Upper lobe of right lung (tissue), 1 donor: ENCODE measurements at regions not wholly inside any gene's neighbourhood (a gene's known extent, or its start where the extent isn't known, plus 50 kb on each side); places are given as distances from the start of the nearest gene placed in this dataset.

Experiments
- ATAC-seq: fragments of 200-7000 bp; cut with Tn5 transposase; one replicate; pipeline ENCODE4 v1.9.1; 2020; ENCODE audit warnings: mild to moderate bottlenecking, moderate library complexity
- DNase-seq: peaks from one replicate; pipeline ENCODE4 v3.0.0-alpha.2; 2020
- H3K27ac ChIP-seq: fragments of 200-600 bp; one replicate; pipeline ENCODE4 v1.8.0; 2022
- H3K27me3 ChIP-seq: fragments of 200-600 bp; one replicate; pipeline ENCODE4 v1.8.0; 2022; ENCODE audit warnings: mild to moderate bottlenecking
- H3K36me3 ChIP-seq: fragments of 200-600 bp; one replicate; pipeline ENCODE4 v1.8.0; 2022
- H3K4me1 ChIP-seq: fragments of 200-600 bp; one replicate; pipeline ENCODE4 v1.8.0; 2022
- H3K4me3 ChIP-seq: fragments of 200-600 bp; one replicate; pipeline ENCODE4 v1.8.0; 2022; ENCODE audit warnings: mild to moderate bottlenecking
- H3K9me3 ChIP-seq: fragments of 200-600 bp; one replicate; pipeline ENCODE4 v1.8.0; 2022
- CTCF ChIP-seq: fragments of 200-600 bp; IDR thresholded peaks from one replicate; pipeline ENCODE4 v1.8.0; 2022; ENCODE audit warnings: antibody characterized with exemption
- intact Hi-C: fragments of 100-400 bp; cut with DNase I; formaldehyde crosslinking; loops from one replicate; pipeline ENCODE4 v1.11.0; 2022
- donor health status: DM: no; HTN: yes; CAD: no; lungs with severe emphysema.

DNA sequence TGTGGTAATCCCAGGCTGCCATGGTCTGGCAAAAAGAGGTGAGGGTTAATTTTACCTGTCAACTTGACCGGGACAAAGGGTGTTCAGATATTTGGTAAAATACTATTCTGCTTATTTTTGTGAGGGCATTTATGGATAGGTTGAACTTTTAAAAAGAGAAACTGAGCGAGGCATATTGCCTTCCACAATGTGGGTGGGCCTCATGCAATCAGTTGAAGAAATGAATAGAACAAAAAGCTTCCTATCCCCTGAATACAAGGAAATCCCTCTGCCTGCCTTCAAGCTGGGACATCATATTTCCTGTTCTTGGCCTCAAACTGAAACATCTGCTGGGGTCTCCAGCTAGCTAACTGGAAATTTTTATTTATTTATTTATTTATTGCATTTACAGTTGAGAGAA is 734.7 kb downstream of the IRX1 start:
- intact Hi-C loops = no loop called here
- ATAC-seq (no peak), DNase-seq (no peak)
- no peaks in the 10 kb centered on the region for H3K4me1 ChIP-seq
- no peaks in the 10 kb centered on the region for H3K27me3 ChIP-seq
- TF ChIP-seq CTCF = no peak
- no peak overlapping the region for H3K4me3 ChIP-seq
- no peak overlapping the region for H3K27ac ChIP-seq
- no peaks in the 10 kb centered on the region for H3K36me3 ChIP-seq
- H3K9me3 ChIP-seq = no peaks in the 10 kb centered on the region

DNA sequence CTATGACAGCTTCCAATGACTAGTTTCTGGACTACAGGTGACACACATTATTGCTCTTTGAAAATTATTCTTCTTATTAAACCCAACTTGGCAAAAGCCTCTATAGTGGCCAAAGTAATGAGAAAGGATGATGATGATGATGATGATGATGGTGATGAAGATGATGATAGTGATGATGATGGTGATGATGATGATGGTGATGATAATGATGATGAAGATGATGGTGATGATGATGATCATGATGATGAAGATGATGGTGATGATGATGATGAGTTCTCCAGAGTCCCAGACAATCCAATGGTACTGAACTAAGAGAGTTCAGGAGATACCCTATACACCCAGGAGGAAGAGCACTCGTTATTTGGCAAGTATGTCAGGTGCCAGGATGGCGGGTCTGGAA is 739.4 kb downstream of the IRX1 start:
- ATAC-seq (no peak), DNase-seq (no peak)
- Histone ChIP-seq H3K27me3 (no peaks in the 10 kb centered on the region), H3K27ac (no peak overlapping the region), H3K4me3 (no peak overlapping the region), H3K9me3 (no peaks in the 10 kb centered on the region), H3K4me1 (no peaks in the 10 kb centered on the region), H3K36me3 (no peaks in the 10 kb centered on the region)
- no peak for TF ChIP-seq CTCF
- intact Hi-C loops = no loop called here

DNA sequence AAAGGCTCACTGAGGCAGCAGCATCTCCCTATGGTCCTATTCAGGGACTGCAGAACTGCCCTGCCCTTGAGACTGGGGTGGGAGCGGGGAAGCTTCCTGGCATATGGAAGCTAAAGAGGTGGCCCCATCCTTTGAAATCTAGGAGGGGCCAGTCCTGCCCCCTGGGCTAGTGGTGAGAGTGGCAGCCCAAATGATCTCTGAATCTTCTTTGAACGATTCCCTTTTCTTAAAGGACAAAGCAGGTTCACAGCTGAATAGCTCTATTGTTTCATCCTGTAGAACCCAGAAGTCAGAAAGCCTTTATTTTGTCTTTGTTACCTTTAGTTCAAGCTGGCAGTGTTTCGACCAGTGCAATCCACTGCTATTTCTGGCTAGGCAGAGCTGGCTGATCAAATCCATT is 741.9 kb downstream of the IRX1 start:
- H3K27me3 ChIP-seq = no peaks in the 10 kb centered on the region

DNA sequence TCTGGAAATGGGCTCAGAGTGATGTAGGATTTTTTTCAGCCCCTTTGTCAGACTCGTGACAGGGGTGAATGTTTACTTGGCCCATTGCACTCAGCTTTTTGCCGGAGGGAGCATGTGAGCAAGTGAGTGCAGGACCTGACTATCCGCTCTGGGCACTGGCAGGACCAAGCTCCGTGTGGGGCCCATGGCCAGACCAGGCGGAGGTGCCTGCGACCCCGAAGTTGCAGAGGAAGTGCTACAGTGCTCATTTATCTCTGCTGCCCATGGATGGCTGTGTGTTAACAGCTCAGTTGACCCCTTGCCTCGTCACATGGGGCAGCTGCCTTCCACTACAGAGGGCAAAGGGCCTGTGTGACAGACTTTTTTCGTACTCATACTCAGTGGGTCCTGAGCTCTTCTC is 744.3 kb downstream of the IRX1 start:
- intact Hi-C loops = no loop called here
- no peak for TF ChIP-seq CTCF
- Histone ChIP-seq H3K4me1 (no peaks in the 10 kb centered on the region), H3K9me3 (no peaks in the 10 kb centered on the region), H3K4me3 (no peak overlapping the region), H3K27ac (no peak overlapping the region), H3K36me3 (no peaks in the 10 kb centered on the region), H3K27me3 (no peaks in the 10 kb centered on the region)
- DNase-seq (no peak), ATAC-seq (peak; percentile 32)

More for the DNA sequence above, 741.9 kb downstream of the IRX1 start:
- no peak for ATAC-seq
- Histone ChIP-seq H3K4me1 (no peaks in the 10 kb centered on the region), H3K27ac (no peak overlapping the region), H3K9me3 (no peaks in the 10 kb centered on the region), H3K4me3 (no peak overlapping the region), H3K36me3 (no peaks in the 10 kb centered on the region)
- no peak for TF ChIP-seq CTCF
- DNase-seq = no peak
- intact Hi-C loops = no loop called here

DNA sequence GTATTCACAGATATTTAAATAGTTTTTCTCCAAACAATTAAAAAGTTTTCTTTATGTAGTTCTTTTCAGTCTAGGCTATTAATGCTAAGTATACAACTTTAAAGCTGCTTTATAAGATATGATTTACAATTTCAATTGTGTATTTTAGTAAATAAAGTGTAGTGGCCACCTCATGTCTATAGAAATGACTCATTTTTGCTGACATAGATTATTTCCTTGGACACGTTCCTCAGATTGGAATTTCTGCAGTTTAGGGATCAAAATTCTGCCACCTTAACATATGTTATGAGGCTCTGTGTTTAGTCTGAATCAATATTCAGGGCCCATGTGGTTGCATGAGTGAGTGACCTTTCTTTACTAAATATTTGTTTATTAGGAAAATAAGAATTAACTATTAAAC is 750.2 kb downstream of the IRX1 start:
- no peak overlapping the region for H3K27ac ChIP-seq
- no peak for TF ChIP-seq CTCF
- no peaks in the 10 kb centered on the region for H3K27me3 ChIP-seq
- H3K36me3 ChIP-seq = no peaks in the 10 kb centered on the region
- no peak for ATAC-seq
- H3K4me1 ChIP-seq = no peaks in the 10 kb centered on the region
- H3K4me3 ChIP-seq = no peak overlapping the region
- intact Hi-C loops = no loop called here
- no peak for DNase-seq
- no peaks in the 10 kb centered on the region for H3K9me3 ChIP-seq

DNA sequence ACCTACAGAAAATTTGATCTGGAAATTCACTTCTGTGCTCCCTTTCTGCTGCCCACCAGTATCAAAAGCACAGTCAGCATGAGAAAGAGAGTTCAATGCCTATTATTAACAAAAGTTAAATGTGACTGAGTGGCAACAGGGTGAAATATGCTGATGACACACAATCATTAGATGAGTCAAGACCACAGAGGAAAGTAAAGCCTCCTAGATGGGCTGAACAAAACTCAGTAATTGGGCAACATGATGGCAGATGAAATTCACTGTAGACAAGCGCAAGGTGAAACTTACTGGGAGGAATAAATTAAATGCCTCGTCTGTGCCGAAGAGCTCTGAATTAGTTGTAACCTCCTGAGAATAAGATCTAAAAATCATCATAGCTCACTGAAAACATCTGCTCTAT is 752.8 kb downstream of the IRX1 start:
- no peaks in the 10 kb centered on the region for H3K36me3 ChIP-seq
- no peaks in the 10 kb centered on the region for H3K27me3 ChIP-seq
- TF ChIP-seq CTCF = no peak
- ATAC-seq (no peak), DNase-seq (no peak)
- no peak overlapping the region for H3K27ac ChIP-seq
- intact Hi-C loops = no loop called here
- H3K9me3 ChIP-seq = no peaks in the 10 kb centered on the region
- H3K4me3 ChIP-seq = no peak overlapping the region
- H3K4me1 ChIP-seq = no peaks in the 10 kb centered on the region
